Brain microvascular endothelial cell (primary cell): ENCODE measurements at regions not wholly inside any gene's neighbourhood (a gene's known extent, or its start where the extent isn't known, plus 50 kb on each side); places are given as distances from the start of the nearest gene placed in this dataset.

Source experiments
- DNase-seq: peaks from one replicate; pipeline ENCODE4 v3.0.0-alpha.2; 2020
- H3K27ac ChIP-seq: fragments of 250-450 bp; sonication (Bioruptor Pico); 2 replicates; pipeline ENCODE4 v1.5.1; 2020; ENCODE audit warnings: mild to moderate bottlenecking, moderate library complexity
- H3K27me3 ChIP-seq: fragments of 250-450 bp; sonication (Bioruptor Pico); replicated peaks from 2 replicates; pipeline ENCODE4 v1.5.1; 2020; ENCODE audit warnings: mild to moderate bottlenecking
- H3K36me3 ChIP-seq: fragments of 250-450 bp; sonication (Bioruptor Pico); replicated peaks from 2 replicates; pipeline ENCODE4 v1.5.1; 2020; ENCODE audit warnings: mild to moderate bottlenecking
- H3K4me3 ChIP-seq: 2 replicates; pipeline ENCODE4 v1.5.1; 2011; ENCODE audit warnings: low read depth, mild to moderate bottlenecking, control low read depth, low read length, moderate library complexity
- CTCF ChIP-seq: IDR thresholded peaks from 2 replicates; pipeline ENCODE4 v1.5.1; 2011; ENCODE audit warnings: low read depth, mild to moderate bottlenecking, moderate library complexity, low read length, control low read depth, inconsistent platforms; ENCODE audit errors: missing control alignments
- in situ Hi-C: cut with HindIII; loops from 2 replicates; pipeline ENCODE4 v1.10.0; 2017; ENCODE audit warnings: low sequenced_read_pairs, low pct_ligation_motif_present

GRCh38 chr18:78221496-78221895, 758.1 kb upstream of the SALL3 start:
- TF ChIP-seq CTCF, result no peak
- in situ Hi-C loops, result no loop called here

GRCh38 chr18:78228974-78229373, 750.6 kb upstream of the SALL3 start:
- TF ChIP-seq CTCF, result no peak
- no peak overlapping the region for H3K27ac ChIP-seq
- in situ Hi-C loops, result no loop called here

More at GRCh38 chr18:78221496-78221895, 758.1 kb upstream of the SALL3 start:
- Histone ChIP-seq H3K27ac (no peak overlapping the region), H3K36me3 (no peaks in the 10 kb centered on the region), H3K4me3 (no peak overlapping the region), H3K27me3 (no peaks in the 10 kb centered on the region)
- no peak for DNase-seq

GRCh38 chr18:78230911-78231310, 748.7 kb upstream of the SALL3 start:
- DNase-seq, result no peak
- H3K27me3 ChIP-seq, result no peaks in the 10 kb centered on the region
- H3K27ac ChIP-seq, result no peak overlapping the region
- in situ Hi-C loops, result no loop called here
- H3K36me3 ChIP-seq, result no peaks in the 10 kb centered on the region
- H3K4me3 ChIP-seq, result no peak overlapping the region
- no peak for TF ChIP-seq CTCF

More at GRCh38 chr18:78228974-78229373, 750.6 kb upstream of the SALL3 start:
- Histone ChIP-seq H3K36me3 (no peaks in the 10 kb centered on the region), H3K27me3 (no peaks in the 10 kb centered on the region), H3K4me3 (no peak overlapping the region)
- no peak for DNase-seq

- in situ Hi-C loops, result no loop called here
- Histone ChIP-seq H3K27me3 (no peaks in the 10 kb centered on the region), H3K27ac (no peak overlapping the region), H3K36me3 (no peaks in the 10 kb centered on the region), H3K4me3 (no peak overlapping the region)
- DNase-seq, result no peak
- no peak for TF ChIP-seq CTCF
These were observed 747.4 kb upstream of the SALL3 start for GRCh38 chr18:78232196-78232595.

- H3K36me3 ChIP-seq, result no peaks in the 10 kb centered on the region
- no peak overlapping the region for H3K4me3 ChIP-seq
- H3K27ac ChIP-seq, result no peak overlapping the region
- H3K27me3 ChIP-seq, result no peaks in the 10 kb centered on the region
- no peak for TF ChIP-seq CTCF
- no peak for DNase-seq
- in situ Hi-C loops, result no loop called here
These were observed 741.8 kb upstream of the SALL3 start for GRCh38 chr18:78237864-78238263.

GRCh38 chr18:78238404-78239089, 741.1 kb upstream of the SALL3 start:
- H3K27me3 ChIP-seq, result no peaks in the 10 kb centered on the region
- H3K27ac ChIP-seq, result no peak overlapping the region
- TF ChIP-seq CTCF, result no peak
- no peaks in the 10 kb centered on the region for H3K36me3 ChIP-seq
- H3K4me3 ChIP-seq, result no peak overlapping the region
- in situ Hi-C loops, result no loop called here
- no peak for DNase-seq
